ENCODE measurements at regions not wholly inside any gene's neighbourhood (a gene's known extent, or its start where the extent isn't known, plus 50 kb on each side); places are given as distances from the start of the nearest gene placed in this dataset.
A peak's percentile ranks its signal among the peaks of the same experiment; 100 is the strongest.

GRCh38 chr1:223479718-223480425 is 86.7 kb downstream of the CCDC185 start:
- in situ Hi-C loops (cut with HindIII; ENCODE audit: low pct_ligation_motif_present, low sequenced_read_pairs): no loop called here
- Histone ChIP-seq H3K27ac (no peak overlapping the region), H3K27me3 (replicated peaks) (no peaks in the 10 kb centered on the region), H3K36me3 (replicated peaks) (no peaks in the 10 kb centered on the region), H3K4me3 (ENCODE audit: low read depth, low read length) (no peak overlapping the region)
- no peak for TF ChIP-seq CTCF (IDR thresholded peaks at IDR 0.05; ENCODE audit: low read depth, low read length, missing control alignments)
- DNase-seq: no peak

GRCh38 chr1:223482132-223482531 is 88.9 kb downstream of the CCDC185 start:
- Histone ChIP-seq H3K4me3 (ENCODE audit: low read depth, low read length) (no peak overlapping the region), H3K36me3 (replicated peaks) (no peaks in the 10 kb centered on the region), H3K27ac (no peak overlapping the region), H3K27me3 (replicated peaks) (peaks cover 3% of the 10 kb centered on the region)
- no peak for DNase-seq
- in situ Hi-C loops (cut with HindIII; ENCODE audit: low pct_ligation_motif_present, low sequenced_read_pairs): no loop called here
- no peak for TF ChIP-seq CTCF (IDR thresholded peaks at IDR 0.05; ENCODE audit: low read depth, low read length, missing control alignments)

GRCh38 chr1:223482766-223483165 is 89.6 kb downstream of the CCDC185 start:
- DNase-seq: no peak
- TF ChIP-seq CTCF (IDR thresholded peaks at IDR 0.05; ENCODE audit: low read depth, low read length, missing control alignments): no peak
- in situ Hi-C loops (cut with HindIII; ENCODE audit: low pct_ligation_motif_present, low sequenced_read_pairs): no loop called here
- Histone ChIP-seq H3K36me3 (replicated peaks) (no peaks in the 10 kb centered on the region), H3K27ac (no peak overlapping the region), H3K4me3 (ENCODE audit: low read depth, low read length) (no peak overlapping the region), H3K27me3 (replicated peaks) (peaks cover 3% of the 10 kb centered on the region)

GRCh38 chr1:223483511-223483910 is 90.3 kb downstream of the CCDC185 start:
- H3K27ac ChIP-seq: no peak overlapping the region
- no peak overlapping the region for H3K4me3 ChIP-seq (ENCODE audit: low read depth, low read length)
- DNase-seq: no peak
- in situ Hi-C loops (cut with HindIII; ENCODE audit: low pct_ligation_motif_present, low sequenced_read_pairs): no loop called here
- peaks cover 3% of the 10 kb centered on the region for H3K27me3 ChIP-seq (replicated peaks)
- H3K36me3 ChIP-seq (replicated peaks): no peaks in the 10 kb centered on the region
- TF ChIP-seq CTCF (IDR thresholded peaks at IDR 0.05; ENCODE audit: low read depth, low read length, missing control alignments): no peak

- peak; percentile 23 for TF ChIP-seq CTCF (IDR thresholded peaks at IDR 0.05; ENCODE audit: low read depth, low read length, missing control alignments)
- Histone ChIP-seq H3K27me3 (replicated peaks) (peaks cover 3% of the 10 kb centered on the region), H3K36me3 (replicated peaks) (no peaks in the 10 kb centered on the region), H3K4me3 (ENCODE audit: low read depth, low read length) (no peak overlapping the region), H3K27ac (no peak overlapping the region)
- in situ Hi-C loops (cut with HindIII; ENCODE audit: low pct_ligation_motif_present, low sequenced_read_pairs): no loop called here
- no peak for DNase-seq
Observed at GRCh38 chr1:223486366-223486765, 93.2 kb downstream of the CCDC185 start.

All from brain microvascular endothelial cell (primary cell).